Activated CD4-positive, alpha-beta T cell treated with anti-CD3 and anti-CD28 coated beads, Interleukin-2, amount 50 U/mL, for 24 hours (primary cell): ENCODE measurements at regions not wholly inside any gene's neighbourhood (a gene's known extent, or its start where the extent isn't known, plus 50 kb on each side); places are given as distances from the start of the nearest gene placed in this dataset.

Source experiments
- DNase-seq, 2 donors: peaks; one replicate each; pipeline ENCODE4 v3.0.0-alpha.2; 2020; ENCODE audit warnings: low read depth in 1 of 2, low spot score in 1 of 2

DNA sequence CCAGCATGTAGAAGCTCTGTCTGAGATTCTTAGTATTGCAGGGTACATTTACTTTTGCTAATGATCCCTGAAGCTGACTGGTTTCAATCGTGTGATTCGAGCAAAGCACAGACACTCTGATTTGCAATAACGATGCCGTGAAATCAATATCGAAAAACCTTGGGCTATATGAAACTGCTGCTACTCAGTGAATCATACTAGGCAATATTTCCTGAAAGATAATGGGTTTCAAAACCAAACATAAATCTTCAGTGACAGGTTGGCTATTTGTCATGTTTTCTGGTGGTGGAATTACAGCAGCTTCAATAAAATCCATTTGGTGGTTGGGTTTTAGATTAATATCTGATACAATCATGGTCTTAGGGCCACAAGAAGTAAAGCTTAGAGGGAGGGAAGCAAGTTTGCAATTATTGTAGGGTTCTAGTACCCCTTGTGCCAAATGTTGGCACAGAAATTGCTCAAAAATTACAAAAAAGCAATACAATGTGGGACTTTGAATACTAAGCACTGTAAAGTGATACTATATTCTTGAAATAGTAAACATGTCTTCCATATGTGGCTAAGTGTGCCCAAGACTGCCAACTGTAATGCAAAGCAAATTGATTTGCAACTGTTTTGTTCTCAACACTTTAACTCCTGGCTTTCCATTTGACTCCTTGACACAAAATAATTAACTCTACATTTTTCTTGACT is 112.4 kb upstream of the JAZF1 start:
- peak in 1 of 2 donors; percentile 11 for DNase-seq

DNA sequence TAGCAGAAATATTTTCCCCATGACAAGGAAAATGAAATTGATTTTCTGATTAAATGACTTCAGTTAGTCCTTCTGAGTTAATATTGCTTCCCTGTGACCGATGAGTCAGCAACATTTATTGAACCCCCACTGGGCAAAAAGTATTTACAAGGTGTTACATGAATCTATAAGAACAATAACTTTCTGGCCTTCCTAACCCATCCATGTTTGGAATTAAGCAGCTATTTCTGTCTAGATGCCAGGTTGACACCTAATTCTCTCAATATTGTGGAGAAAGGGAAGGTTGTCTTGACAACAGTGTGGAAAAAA is 112.9 kb upstream of the JAZF1 start:
- DNase-seq = no peak

DNA sequence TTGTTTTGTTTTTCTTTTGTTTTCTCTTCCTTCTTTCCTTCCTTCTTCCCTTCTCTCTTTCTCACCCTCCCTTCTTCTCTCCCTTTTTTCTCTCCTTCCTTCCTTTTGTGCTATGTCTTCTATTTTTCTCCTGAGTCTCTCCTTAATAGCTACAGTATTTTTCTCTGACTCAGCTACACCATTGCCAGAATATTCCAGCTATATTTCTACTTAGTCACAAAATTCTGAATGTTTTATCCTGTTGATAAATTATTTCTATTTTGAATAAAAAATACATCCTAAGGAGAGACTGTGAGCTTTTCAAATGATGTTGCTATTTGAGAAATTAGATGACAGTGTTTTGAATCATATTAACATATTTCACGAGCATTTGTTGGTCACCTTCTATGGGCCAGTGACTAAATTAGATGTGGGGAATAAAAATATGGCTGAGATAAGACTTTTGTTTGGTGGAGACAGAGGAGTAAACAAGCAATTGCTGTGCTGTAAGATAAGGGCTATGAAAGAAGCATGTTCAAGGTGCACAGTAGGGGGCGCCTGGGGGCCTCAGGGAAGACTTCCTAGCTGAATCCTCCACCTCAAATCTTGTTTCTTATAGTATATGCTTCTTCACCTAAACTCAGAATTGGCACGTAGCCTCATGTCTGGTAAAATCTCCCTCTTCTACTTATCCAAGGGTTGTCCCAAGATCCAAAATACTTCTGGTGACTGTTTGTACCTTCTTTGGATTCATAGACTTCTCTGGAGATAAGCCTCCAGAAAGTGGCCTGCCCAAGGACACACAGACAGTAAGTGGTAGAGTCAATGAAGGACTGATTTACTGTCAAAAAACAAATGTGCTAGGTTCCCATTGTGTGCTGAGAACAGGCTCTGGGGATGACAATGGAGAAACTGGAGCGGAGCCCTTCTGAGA is 115.5 kb upstream of the CREB5 start:
- DNase-seq = peak in 1 of 2 donors; percentile 21

DNA sequence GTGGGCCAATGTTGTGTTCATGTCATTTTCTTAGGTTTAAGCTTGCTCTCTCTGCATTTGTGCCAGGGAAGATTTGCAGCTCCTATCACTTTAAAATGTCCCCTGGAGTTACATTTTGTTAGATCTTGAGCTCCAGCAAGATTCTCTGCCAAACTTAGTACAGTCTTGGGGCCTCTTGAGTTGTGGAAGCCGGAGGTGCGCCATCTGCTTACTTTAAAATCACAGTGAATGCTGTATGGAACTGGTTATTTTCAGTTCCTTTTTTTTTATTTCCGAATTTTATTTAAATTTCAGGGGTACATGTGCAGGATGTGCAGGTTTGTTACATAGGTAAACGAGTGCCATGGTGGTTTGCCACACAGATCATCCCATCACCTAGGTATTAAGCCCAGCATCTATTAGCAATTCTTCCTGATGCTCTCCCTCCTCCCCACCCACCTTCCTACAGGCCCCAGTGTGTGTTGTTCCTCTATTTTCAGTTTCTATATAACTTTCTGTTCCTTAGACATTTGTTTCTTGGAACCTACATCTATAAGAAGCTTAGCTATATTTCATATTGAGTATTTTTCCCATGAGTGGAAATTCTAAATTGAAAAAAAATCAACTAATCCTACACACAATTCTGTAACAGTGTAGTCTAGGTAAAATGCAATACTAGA is 114.4 kb upstream of the CREB5 start:
- DNase-seq = no peak

DNA sequence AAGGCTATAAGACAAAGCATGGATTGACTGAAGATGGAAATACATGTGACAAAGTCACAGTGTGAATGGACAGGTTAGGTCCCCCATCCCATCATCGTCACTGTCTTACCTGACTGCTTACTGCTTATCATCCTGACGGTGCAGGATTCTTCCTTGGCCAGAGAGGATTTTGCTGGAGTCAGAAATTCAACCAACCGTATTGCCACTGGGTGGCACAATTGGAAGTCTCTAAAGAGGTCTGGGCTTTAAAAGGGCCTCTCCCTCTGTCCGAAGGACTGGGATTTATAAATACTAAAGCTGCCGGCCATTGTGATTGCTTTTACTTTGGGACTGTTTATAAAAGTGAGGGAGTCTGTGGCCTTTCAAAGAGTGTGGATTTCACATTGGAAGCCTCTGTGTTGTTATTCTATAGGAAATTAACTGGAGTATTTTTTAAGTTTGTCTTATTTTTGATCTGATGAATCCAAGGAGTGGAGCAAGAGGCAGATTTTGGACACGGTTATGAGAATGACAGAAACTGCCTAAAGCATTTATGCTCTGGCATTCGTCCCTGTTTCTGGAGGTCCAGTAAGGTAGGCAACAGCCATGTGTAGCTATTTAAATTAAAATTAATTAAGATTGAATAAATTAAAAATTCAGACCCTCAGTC is 113.3 kb upstream of the CREB5 start:
- no peak for DNase-seq

DNA sequence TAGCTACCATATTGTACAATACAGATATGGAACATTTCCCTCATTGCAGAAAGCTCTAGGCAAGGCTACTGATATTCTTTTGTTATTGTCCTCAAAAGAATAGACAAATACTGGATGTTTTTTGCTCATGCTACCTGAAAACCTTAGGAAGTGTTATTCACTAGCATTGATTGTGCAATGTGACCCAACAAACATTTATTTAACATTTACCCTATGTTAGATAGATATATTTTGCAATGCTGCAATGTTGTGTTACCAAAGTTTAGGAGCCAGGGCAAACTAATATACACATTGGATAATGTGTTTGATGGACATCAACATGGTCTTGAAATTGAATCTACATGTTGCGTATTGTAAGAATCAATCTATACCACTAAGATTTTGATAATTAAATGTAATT is 112.8 kb upstream of the CREB5 start:
- DNase-seq = no peak

DNA sequence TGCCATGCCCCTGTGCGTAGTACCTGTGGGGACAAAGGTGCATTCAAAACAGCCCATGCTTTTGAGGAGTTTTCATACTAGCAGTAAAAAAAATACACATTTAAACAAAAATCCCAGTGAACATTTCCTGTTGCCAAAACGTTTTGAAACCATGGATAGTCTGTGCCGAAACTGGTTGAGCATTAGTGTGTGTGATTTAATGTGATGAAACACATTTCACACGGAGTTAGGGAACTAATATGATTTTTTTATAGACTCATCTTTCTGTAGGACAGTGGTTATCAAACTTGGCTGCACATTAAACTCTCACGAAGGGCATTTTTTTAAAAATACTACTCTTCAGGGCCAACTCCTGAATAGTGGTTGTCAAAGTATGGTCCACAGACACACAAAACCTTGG is 111.8 kb upstream of the CREB5 start:
- DNase-seq = no peak

DNA sequence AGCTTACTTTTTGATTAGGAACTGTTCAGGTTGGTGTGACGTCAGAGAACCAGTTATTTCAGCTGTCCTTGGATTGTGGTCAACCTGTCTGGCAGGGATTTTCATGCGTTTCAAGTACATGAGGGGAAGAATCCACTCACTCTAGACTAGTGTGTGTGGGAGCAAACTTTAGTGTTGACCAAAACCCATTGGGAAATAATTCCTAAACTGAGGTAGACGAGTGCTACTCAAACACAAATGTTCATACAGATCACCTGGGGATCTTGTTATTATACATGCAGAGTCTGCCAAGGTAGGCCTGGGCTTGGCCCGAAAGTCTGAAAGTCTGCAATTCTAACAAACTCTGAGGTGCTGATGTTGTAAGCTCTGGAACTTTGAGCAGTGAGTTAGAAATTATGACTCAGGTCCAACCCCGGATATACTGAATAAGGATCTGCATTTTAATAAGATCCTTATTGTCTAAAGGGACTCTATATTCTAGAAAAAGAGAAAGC is 111.1 kb upstream of the CREB5 start:
- no peak for DNase-seq

DNA sequence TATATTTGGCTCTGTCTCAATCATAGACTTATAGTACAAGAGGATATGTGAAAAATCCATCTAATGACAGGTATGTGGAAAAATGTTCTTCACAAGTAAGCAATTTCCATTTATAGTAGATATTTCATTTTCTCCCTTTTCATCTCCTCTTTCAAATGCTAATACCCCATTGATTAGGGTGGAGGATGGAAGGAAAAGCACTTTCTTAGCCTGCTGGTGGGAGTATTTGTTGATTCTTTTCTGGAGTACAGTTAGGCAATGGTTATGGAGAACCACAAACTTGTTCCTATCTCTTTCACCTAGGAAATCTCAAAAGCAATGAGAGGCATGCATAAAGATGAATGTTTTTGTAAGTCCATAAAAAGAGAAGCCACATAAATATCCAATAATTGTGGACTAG is 108.0 kb upstream of the CREB5 start:
- DNase-seq = no peak

DNA sequence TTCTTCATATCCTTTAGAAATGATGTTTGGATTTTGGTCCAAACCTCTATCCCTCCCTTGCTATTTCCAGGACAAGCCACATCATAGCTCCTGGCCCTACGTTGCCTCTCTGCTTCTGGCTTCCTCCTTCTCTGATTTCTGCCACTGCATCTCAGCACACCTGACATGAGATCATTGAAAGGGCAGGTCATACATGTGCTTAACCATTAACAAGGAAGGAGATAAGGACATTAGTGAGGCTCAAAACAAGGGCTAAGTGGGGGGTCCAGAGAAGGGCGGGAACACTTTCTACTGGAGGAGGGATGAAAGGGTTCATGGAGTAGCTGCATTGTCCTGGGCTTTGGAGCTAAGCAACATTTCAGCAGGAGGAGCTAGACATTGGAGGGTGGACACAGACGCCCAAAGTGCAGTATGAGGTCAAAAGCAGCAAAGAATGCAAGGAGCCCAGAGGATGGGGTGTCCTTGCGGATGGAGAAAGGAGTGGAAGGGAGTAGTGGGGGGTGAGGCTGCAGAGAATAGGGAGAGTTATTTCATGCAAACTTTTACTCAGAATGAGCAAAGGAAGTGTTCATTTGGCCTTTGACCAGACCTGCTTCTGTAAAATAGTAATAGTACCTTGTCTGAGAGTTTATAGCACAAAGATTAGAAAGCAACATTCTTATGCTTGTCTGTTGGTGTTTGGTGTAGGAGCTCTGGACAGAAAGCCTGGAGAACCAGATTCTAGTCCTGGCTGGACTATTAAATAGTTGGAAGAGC is 102.4 kb upstream of the CREB5 start:
- DNase-seq = no peak

DNA sequence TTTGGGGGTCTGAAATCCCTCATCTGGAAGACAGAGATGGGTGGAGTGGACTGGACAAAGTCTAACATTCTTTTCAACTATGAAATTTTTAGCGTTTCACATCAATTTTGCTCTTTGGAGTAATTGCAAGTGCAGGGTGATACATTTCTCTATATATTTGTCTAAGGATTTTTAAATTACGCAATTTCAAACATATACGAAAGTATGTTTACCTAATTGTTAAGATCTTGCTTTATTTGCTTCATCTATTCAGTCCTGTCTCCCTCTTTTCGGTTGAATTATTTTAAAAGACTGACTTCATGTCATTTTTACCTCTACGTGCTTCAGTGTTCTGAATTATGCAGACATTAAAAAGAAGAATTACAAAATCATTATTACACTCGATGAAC is 101.9 kb upstream of the CREB5 start:
- no peak for DNase-seq

DNA sequence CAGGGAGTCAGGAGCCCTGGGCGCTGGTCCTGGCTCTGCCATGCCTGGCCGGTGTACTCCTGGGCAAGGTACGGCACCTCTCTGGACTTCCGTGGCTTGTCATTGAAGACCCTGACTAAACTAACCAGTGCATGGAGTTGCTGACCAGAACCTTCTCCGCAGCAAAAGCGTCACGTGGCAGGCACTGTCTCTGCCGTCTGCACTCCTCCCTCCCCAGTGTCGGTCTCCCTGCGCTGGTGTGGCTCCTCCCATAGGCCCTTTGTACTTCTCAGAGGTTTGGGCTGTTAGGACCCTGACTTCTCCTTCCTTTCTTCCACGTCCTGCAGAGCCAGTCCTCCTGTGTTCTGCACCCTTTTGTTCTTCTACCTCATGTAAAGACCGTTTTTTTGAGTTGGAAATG is 100.6 kb upstream of the CREB5 start:
- DNase-seq = no peak

DNA sequence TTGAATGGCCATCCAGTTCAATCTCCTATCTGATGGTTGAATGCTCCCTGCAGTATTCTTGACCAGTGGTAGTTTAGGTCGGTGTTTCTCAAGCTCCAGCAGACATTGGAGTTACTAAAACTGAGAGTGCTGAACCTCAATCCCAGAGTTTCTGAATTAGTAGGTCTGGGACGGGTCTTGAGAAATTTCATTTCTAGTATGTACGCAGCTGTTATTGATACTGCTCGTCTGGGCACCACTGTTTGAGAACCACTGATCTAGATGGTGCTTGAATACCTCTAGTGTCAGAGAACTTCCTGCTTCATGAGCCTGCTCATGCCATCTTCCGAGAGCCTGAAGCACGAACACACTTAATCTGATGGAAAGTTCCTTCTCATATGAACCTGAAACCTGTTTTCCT is 99.4 kb upstream of the CREB5 start:
- no peak for DNase-seq

DNA sequence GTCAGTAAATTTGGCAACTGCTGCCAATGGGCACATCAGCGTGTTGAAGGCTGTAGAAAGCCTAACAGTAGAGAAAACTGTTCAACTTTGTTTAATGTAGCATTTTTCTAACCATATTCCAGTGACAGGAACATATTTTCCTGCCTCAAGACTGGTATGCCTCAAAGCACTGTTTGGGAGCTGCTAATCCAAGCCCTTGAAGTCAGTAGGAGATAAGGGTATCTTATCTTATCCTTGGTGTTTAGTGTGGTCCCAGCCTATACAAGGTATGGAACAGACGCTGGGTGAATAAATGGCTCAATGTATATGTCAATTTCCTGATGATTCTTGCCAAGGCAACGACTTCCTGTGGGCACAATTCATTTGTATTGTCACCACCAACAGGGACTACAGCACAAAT is 97.5 kb upstream of the CREB5 start:
- no peak for DNase-seq

DNA sequence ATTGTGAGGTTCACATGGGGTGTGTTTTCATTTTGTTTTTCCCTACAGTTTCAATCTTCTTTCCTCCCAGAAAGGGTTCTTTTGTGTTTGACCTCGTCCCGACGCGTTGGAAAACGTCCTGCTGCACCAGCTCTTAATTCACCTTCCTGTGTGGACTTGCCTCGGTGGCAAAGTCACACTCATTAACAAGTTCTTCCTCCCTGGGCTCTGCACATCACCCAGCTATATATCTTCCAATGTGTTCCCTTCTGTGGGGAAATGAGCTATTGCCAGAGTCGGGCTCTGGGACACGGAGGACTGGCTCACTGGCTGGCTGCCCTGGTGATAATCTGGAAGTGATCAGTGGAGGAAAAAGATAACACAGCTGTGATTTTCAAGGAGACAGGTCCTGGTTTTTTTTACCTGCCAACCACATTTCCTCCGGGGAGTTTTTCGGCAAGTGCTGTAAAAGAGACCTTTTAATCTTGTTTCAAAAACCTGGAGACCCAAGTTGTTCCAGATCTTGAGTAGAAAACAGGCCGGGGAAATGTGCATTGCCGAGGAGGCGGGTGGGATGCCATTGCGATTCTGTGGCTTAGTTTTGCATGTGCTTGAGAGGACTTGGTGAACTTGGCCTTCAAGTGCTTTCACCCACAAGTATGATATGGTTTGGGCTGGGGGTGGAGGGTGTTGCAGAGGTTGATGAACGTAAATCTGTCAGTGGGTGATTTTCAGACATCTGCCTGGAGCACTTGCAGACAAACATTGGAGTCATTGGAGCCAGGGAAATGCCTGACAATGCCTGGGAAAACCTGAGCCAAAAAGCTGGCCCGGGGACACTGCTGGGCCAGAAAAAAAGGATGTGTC is 96.5 kb upstream of the CREB5 start:
- no peak for DNase-seq

DNA sequence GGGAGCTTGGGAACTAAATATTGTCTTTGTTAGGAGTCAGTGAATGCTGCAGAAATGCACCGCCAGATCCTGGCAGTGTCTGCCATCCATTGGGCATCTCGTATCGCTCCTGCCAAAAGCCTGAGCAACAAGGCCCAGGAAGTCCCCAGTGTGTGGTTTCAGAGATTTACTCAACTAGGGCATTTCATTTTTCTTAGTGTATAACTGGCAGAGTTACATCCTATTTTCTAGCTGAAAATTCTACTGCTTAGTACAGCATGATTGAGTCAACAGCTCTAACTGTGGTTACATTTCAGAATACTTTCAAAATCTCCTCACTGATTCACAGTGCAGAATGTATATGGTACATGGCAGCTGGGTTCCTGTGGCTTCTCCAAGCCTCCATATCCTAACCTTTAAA is 95.8 kb upstream of the CREB5 start:
- no peak for DNase-seq

DNA sequence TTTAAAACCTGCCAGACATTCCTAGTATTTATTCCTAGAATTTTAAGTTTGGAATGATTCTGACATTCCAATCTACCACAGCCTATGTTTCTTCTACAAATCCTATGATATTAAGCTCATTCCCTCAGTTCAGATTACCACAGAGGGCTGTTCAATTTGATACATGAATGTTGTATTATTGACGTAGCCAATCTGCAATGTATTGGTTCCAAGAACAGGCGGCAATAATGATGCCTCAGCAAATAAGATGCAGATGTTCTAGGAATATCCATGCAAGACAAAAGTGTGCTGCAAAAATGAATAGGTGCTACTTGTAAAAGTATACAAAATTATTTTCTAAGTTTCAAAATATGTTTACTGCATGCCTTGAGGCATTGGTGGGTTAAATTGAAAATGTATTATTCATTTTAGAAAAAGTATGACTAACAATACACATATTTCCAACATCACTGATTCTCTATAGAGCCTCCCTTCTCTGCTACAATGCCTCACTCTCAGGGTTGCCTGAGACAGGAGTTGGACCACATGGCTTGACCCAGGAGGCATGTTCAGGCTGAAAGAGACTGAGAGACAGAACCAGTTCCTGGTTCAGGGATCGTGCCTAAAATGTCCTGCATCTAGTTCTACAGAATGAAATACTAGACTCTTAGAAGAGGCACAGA is 94.1 kb upstream of the CREB5 start:
- DNase-seq = no peak

DNA sequence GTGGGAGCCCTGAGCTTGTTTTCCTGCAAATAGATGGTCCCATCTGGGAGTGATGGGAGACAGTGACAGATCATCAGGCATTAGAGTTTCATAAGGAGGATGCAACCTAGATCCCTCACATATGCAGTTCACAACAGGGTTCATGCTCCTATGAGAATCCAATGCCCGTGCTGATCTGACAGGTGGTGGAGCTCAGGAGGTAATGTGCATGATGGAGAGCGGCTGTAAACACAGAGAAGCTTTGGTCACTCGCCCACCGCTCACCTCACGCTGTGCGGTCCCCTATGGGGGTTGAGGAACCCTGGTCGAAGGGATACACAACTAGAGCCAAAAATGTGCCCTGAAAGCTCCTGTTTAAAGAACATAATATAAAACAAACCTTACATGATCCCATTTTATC is 88.5 kb upstream of the CREB5 start:
- no peak for DNase-seq

DNA sequence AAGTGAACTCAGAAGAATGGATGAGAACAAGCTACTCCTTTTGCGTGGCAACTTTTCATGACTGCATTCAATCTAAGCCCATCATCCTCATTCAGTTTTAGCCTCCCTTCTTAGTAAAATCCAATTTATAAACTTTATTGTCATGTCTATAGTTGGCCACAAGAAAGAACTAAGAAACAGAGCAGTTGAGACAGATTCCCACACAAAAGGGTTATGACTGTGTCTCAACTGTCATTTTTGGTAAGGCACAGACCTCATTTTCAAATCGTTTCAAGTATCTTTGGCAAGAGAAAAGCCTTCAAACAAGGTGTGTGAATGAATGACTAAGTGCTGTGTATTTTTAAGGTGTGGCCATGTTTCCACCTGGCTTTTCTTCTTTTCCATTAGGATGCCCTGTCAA is 84.2 kb upstream of the CREB5 start:
- DNase-seq = no peak
